ENCODE measurements at regions not wholly inside any gene's neighbourhood (a gene's known extent, or its start where the extent isn't known, plus 50 kb on each side); places are given as distances from the start of the nearest gene placed in this dataset.

- no peak for TF ChIP-seq CTCF (IDR thresholded peaks at IDR 0.05)
- TF ChIP-seq POLR2AphosphoS5 (IDR thresholded peaks at IDR 0.05): no peak
- TF ChIP-seq POLR2A (IDR thresholded peaks at IDR 0.05): no peak
These were observed 250.4 kb downstream of the RHOU start for GRCh38 chr1:228985661-228986060.
